Hematopoietic multipotent progenitor cell treated with erythropoietin and hydrocortisone succinate and interleukin-3 and kit ligand, for 15 days (in vitro differentiated cells): ENCODE measurements at regions not wholly inside any gene's neighbourhood (a gene's known extent, or its start where the extent isn't known, plus 50 kb on each side); places are given as distances from the start of the nearest gene placed in this dataset.
A peak's percentile ranks its signal among the peaks of the same experiment; 100 is the strongest.

Source experiments
- DNase-seq: peaks from one replicate; pipeline ENCODE4 v3.0.0-alpha.2; 2015; ENCODE audit warnings: low spot score

DNA sequence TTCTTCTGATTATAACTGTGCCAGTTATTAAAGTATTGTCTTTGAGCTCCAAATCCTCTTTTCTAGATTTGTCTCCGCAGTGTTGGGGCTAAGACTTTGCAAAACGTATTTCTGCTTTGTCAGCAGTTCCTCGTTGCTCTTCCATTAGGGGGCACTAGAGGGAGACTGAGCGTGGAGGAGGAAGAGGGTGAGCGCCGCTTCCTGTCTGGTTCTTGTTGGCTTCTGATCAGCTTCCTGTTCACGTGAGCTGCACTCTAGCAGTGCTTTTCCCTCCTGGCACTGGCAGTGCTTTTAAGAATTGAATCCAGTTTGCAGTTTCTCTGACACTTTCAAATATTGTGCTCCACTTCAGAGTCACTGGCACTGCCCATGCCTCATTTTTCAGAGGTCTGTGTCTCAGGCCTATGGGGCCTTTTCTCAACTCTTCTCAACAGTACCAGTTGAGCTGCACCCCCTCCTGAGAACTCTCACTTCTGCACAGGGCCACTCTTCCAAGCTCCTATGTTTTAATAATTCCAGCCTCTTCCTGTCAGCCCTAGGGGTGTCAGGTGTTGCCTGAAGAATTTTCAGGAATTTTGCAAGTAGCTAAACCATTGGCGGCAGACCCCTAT, 54.4 kb upstream of the LCORL start:
- DNase-seq, result peak; percentile 21

DNA sequence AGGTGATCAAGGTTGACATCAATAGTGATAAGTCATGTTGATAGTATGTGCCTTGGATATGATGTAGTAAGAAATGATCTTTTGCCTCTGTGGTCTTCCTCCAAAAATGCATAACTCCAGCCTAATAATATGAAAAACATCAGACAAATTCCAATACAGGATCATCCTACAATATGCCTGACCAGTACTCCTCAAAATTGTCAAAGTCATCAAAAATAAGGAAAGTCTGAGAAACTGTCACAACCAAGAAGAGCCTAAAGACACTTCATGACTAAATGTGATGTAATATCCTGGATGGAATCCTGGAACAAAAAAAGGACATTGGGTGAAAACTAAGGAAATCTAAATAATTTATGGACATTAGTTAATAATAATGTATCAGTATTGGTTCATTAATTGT, 50.3 kb upstream of the LCORL start:
- no peak for DNase-seq
